GM21360 (cell line): ENCODE measurements at regions not wholly inside any gene's neighbourhood (a gene's known extent, or its start where the extent isn't known, plus 50 kb on each side); places are given as distances from the start of the nearest gene placed in this dataset.
"Not testable (repeated sequence)": the region's sequence is repeated elsewhere in the genome, so short reads cannot be mapped to it uniquely, and the experiment has no call there.

Experiments used
- ATAC-seq: cut with Tn5 transposase; IDR thresholded peaks from one replicate; pipeline ENCODE4 v1.9.1; 2021; ENCODE audit warnings: mild to moderate bottlenecking, moderate library complexity; ENCODE audit not compliant: unreplicated experiment

GRCh38 chr7:96826089-96826488 lies 116.4 kb upstream of the SEM1 start:
- ATAC-seq = no peak

DNA sequence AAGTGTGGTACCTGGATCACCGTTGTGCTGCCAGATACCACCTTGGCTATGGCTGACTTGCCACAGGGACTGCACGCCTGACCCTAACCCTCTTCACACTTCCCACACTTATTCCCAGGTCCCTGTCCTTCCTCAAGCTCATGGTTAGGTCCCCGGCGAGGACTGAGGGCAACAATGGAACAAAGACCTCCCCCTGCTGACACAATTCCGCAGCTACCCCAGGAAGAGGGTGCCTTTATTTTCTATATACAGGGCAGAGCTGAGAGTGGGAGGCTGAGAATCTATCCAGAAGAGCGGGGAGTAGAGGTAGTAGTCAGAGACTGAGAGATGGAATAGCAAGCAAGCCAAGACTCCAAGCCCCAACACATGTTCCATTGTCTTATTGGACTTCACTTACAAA lies 118.1 kb upstream of the SEM1 start:
- ATAC-seq = no peak

GRCh38 chr7:96829121-96829520 lies 119.5 kb upstream of the SEM1 start:
- ATAC-seq = not testable (repeated sequence)

- ATAC-seq = no peak
Measured at GRCh38 chr7:96831446-96831845, 121.8 kb upstream of the SEM1 start.

- no peak for ATAC-seq
Measured at GRCh38 chr7:96832092-96832662, 122.5 kb upstream of the SEM1 start.

DNA sequence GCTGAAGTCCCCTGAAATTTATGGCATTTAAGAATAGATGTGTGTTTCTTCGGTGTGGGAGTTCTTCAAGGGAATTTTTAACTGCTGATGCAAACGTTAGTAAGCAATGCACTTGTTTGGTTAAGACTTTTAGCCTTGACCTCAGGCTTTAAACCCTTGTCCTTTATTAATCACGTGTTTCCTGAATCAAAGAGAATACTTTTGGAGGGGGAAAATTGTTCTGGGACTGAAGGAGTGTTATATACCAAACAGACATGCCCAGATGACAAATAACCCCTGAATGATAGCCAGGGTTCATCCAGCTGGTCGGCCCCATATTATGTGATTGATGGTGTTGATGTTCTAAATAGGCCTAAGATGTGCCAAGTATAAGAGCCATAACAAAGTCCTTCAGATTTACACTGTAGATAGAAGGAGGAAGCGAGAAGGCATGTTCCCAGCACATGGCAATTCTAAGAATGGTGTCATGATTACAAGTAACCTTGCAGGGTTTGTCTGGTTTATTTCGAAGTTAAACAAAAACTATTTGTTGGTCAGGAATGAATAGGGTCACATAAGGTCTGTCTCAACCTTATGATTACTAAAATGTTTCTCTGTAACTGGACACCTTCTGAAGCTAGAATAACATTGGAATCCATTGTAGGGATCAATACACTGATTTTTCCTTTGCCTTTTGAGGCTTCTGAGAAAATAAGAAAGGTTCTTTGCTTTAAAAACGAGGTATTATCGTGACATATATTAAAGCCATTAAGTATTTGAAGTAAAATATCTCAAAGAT lies 124.2 kb upstream of the SEM1 start:
- no peak for ATAC-seq

DNA sequence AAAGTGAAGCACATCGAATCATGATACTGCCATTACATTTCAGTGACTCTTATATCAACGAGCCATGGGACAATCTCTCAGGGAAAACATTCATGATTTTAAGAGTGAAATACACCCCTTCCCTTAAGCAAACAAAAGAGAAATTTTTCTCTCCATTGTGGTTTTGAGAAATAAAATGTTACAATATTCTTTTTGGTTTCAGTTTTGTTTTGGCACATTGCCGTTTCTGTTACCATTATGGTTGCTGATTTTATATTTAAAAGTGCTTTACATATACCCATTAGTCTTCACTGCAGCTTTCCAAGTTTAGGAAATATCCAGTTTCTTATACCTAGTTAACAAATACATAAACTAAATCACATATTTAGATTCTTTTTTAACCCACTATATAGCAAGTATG lies 126.8 kb upstream of the SEM1 start:
- ATAC-seq = no peak

DNA sequence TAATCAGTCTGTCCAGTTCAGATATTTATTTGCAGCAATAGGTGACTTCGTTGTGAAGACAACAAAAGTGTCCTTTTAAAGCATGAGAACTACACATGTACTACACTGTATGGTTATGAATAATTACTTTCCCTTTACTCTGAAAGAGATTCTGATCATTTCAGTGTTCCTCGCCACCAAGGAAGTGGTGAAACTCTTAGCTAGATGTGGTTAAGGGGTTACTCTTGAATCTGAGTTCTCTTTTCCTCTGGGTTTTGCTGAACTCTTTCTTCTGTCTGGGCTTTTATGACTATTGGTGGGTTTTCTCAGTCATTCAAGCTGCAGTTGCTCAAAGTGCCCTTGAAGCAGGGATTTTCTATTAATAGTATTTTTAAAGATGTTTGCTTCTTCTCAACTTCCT lies 127.9 kb upstream of the SEM1 start:
- ATAC-seq = peak; percentile 90

DNA sequence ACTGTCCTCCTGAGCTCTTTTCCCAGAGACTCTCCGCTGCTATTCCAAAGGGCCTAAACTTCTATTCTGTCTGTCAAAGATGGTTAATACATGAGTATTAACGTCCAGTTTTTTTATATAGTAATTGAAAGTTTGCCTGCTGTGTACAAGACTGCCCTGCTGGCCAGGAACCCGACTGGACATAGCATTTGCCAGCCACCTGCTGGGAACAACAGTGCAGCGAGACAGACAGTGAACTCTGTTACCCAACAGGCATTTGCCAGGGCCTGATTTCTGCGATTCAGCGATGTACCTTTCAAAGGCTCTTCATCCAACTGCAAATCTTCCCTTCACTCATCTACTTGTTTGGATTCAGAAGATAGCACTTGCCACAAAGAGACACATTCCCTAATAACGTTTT lies 128.8 kb upstream of the SEM1 start:
- no peak for ATAC-seq

GRCh38 chr7:96855139-96855538 lies 145.5 kb upstream of the SEM1 start:
- no peak for ATAC-seq

DNA sequence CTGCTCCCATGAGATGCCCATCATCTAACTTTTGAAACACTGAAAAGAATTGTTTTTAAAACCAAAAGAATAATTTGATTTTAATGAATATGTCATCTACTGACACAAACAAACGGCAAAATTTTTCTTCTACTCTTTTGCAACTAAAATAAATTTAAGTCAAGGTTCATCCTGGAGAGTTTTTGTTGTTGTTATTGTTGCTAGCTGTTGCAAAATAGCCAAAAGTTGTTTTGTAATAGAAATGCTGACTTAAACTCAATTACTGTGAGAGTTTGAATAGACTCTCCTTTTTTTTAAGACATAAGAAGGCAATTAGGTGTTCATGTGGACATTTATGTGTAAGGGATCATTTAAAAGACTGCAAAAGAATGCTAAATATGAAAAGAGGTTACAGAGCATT lies 146.0 kb upstream of the SEM1 start:
- ATAC-seq = no peak

DNA sequence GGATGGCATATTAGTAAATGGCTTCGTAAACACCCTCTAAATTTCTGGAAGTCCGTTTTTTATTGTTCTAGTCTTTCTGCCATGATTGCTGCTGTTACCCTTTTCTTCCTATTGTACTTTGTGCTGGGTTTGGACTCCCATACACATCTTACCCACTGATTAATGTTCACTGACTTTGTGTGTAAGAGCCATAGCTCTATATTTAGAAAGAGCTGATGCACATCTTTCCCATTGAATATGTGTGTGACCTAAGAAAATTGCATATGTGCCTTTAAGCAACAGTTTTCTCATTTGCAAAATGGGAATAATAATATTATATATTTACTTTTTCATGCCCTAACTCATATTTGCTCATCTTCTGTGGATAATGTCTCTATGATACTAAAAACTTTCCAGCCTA lies 135.8 kb upstream of the DLX6 start:
- ATAC-seq = no peak

- ATAC-seq = no peak
Measured at GRCh38 chr7:96870185-96870584, 135.2 kb upstream of the DLX6 start.

DNA sequence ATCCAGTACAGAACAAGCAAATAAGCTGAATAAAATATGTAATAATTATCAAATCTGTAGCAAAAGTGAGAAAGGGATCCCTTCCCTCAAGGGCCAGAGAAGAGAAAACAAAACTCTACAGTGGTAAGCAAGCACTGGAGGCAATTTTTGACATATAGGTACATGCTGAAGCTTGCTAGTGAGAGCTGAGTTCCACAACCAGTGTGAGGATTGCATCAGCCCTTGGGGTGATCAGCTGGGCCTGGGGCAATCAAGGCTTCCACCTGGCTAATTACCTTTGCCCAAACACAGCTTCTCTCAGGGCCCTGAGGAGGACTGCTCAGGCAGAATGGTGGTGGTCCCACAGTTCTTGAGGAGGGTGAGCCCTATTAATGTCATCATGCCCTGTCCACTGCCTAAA lies 134.4 kb upstream of the DLX6 start:
- no peak for ATAC-seq

DNA sequence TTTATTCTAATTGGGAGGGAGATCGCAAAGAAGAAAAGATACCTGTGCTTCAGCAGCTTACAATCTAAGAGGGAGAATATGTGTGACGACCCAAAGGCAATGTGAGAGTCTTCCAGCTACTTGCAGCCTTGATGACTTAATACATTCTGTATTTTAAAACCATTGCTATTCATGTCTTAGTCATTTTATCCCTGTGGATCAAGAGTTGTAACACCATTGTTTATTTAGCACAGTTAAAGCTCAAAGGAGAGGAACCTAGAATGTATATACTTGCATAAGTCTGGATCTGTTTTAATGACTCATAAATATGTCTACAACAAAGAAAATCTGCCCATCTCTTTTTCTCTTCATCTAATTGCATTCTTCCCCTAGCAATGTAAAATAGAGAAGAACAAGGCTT lies 117.9 kb upstream of the DLX6 start:
- ATAC-seq = no peak

DNA sequence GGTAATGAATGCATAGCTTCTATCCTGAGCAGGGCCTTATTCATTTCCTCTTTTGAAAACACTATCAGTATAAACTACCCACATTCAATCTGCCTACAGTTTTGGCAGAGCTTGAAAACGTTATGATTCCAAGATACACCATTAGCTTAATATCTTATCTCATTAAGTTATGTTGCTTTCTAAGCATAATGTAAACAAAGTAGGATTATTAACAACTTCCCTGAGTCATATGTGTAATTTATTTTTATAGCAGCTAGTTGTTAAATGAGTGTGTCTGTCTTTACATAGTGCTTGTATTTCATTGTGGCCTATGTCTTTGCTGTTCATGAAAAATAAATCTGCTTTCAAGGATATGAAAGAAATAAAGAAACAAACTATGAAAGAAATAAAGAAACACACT lies 106.2 kb upstream of the DLX6 start:
- no peak for ATAC-seq

GRCh38 chr7:96901822-96902445 lies 103.4 kb upstream of the DLX6 start:
- ATAC-seq = no peak

- ATAC-seq = no peak
Measured at GRCh38 chr7:96903906-96904305, 101.4 kb upstream of the DLX6 start.

DNA sequence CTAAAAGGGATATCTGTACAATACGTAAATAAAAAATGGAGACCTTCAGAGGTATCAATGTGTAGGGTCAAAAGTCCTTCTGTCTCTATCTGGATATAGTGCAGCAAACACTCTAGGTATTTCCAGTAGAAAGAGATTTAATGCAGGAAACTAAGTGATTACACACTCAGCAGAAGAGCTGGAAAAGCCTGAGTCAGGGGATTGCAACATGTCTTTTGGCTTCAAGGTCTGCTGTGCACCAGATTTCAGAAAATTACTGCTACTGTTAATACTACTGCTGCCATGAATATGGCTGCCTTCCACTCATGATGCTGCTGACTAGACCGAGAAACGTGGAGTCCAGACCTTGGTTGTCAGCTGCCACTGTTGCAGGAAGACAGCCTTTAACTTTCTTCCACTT lies 94.9 kb upstream of the DLX6 start:
- ATAC-seq = no peak

- ATAC-seq = no peak
Measured at GRCh38 chr7:96915029-96915428, 90.3 kb upstream of the DLX6 start.

DNA sequence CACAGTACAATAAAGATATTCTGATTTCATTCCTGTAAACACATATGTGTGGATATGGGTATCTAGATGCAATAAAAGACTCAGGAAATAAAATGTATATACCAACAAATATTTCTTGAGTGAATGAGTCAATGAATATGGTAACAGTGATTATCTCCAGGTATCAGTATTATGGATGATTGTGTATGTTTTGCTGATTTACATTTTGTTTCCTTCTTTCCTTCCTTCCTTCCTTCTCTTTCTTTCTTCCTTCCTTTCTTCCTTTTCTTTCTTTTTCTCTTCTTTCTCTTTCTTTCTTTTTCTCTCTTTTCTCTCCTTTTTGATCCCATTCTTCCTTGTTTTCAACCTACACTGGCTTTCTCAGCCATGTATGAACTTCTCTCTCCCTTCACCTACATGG lies 85.3 kb upstream of the DLX6 start:
- ATAC-seq = no peak

GRCh38 chr7:96920713-96921112 lies 84.6 kb upstream of the DLX6 start:
- no peak for ATAC-seq
